HG03095 (cell line): ENCODE measurements at regions not wholly inside any gene's neighbourhood (a gene's known extent, or its start where the extent isn't known, plus 50 kb on each side); places are given as distances from the start of the nearest gene placed in this dataset.

Experiments used
- ATAC-seq: cut with Tn5 transposase; IDR thresholded peaks from one replicate; pipeline ENCODE4 v1.9.1; 2021; ENCODE audit warnings: moderate library complexity; ENCODE audit not compliant: unreplicated experiment

DNA sequence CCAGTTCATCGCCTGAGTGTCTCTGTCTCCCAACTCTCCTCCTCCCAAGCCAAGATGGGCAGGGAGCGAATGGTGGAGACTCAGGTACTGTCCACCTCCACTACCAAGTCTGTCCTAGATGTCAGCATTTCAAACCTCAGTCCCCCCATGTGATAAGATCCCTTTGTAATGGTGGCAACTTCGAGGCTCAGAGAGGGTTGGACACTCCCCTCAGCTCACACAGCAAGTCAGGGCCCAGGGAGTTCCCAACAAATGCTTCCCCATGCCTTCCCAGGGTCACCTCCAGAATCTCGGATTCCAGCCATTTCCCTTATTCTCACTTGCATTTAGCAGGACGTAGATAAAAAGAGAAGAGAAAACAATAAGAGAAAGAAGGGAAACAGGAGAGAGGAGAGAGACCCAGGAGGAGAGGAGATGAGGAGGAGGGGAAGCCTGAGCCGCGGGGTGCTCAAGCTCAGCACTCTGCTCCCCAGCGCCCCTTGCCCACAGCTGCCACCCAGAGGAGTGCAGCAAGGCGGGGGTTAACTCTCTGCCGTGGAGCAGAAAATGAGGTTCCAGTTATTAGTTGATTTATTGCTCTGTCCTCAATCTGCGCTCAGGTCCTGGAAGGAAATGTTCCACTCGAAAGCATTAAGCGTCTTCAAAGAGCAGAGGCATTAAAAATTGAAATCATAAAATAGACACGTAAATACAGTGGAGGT, 84.1 kb upstream of the LINGO1 start:
- no peak for ATAC-seq

DNA sequence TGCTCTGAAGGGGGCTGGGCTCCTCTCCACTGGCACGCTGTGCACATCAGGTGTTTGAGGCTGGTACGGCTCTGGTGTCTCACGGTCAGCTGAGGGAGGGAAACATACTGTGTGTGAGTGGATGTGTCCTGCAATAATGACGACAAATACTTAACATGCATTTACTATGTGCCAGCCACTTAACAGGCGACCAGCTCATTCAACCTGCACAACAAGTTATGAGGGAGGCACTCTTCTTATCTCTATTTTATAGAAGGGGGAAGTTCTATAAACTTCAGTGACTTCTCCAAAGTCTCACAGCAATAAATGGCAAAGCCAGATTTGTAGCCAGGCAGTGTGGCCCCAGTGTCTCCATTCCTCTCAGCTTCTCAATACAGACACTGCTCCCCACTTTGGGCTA, 83.1 kb upstream of the LINGO1 start:
- no peak for ATAC-seq

DNA sequence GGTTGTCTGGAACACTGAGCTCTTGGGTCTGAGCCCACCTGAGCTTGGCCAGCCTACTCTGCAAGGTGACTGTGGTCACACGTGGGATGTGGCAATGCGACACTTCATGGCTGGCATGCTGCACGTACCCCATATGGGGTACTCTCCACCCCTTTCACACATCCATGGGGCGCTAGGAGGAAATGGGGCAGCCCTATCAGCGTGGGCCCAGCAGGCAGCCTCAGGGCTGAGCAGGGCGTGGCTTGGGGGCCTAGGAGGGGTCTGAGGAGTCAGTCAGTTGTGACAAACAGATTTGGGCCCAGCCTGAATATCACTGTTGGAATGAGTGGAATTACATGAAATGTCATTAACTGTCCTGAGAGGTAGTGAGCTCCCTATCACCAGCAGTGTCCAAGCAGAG, 82.3 kb upstream of the LINGO1 start:
- ATAC-seq, result no peak

DNA sequence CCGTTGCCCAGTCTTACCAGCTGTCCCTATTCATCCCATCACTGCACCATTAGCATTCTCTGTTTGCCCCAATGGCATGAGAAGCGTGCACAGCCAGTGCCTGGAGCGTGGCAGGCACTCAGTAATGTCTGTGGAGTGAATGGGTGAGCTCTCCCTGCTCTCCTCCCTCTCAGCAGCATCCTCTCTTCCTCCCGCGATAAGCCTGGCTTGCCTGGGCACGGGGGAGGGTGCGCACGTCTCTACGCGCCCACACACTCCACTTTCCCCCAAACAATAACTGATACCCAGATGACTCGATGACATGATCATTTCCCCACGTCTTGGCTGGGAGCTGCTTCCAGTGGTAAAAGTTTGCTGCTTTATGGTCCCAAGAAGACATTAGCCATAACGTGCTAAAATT, 81.8 kb upstream of the LINGO1 start:
- ATAC-seq, result no peak

DNA sequence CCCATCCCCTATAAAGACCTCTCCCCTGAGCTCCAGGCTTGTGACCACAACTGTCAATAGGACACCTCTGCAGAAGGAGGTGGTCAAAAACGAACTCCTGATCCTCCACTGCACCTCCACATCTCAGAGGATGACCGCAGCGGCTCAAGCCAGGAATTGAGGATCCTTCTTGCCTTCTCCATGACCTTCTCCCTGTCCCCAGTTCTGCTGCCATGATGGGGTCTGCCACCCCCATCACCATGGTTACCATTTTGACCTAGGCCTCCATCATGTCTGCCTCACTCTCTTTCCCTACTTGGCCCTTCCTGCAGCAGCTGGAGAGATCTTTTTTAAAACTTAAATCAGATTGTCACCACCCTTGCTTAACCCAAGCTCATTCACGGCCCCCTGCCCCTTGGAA, 81.3 kb upstream of the LINGO1 start:
- no peak for ATAC-seq

DNA sequence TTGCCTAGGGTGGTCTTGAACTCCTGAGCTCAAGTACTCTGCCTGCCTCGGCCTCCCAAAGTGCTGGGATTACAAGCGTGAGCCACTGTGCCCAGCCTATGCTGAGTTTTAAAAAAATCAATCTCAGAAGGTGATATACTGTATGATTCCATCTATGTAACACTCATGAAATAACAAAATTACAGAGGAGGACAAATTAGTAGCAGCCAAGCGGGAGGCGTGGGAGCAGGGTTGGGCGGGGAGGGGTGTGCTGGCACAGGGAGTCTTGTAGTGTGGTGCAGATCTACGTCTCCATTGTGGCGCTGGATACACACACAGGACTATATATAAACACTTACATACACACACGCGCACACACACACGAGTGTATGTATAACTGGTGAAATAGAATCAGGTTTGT, 80.6 kb upstream of the LINGO1 start:
- ATAC-seq, result no peak

DNA sequence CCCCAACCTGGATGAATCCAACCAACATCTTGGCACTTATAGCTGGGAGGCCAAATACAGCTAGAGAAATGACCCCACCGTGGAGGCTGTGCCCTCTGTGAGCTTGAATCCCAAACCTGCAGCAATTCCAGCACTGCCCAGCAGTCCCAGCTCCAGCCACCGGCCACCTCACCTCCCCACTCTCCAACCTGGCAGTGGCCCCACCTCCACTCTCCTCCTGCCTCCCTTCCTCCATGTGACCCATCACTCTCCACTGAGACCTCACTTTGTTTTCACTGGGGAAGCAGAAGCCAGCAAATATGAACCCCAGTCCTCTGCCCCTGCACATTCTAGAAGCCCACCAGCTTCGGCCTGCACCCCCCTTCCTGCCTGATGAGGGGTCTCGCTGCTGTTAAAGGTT, 79.7 kb upstream of the LINGO1 start:
- no peak for ATAC-seq

DNA sequence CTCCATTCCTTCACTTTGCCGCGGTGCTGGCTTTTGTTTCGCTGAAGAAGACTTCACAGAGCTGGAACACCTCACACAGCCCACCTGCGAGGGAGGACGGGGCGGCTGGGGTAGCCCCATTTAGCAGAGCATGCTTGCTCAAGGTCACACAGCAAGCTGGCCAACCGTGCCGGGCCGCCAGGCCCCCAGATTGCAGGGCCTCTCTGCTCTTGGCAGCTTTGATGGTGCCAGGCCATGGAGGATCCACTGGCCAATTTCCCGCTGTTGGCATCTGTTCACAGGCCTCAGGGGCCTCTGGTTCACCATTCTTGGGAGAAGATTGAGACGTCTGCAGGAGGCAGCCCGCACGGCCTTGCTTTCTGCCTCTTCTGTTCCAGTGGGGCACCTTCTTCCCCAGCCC, 77.9 kb upstream of the LINGO1 start:
- ATAC-seq, result no peak

DNA sequence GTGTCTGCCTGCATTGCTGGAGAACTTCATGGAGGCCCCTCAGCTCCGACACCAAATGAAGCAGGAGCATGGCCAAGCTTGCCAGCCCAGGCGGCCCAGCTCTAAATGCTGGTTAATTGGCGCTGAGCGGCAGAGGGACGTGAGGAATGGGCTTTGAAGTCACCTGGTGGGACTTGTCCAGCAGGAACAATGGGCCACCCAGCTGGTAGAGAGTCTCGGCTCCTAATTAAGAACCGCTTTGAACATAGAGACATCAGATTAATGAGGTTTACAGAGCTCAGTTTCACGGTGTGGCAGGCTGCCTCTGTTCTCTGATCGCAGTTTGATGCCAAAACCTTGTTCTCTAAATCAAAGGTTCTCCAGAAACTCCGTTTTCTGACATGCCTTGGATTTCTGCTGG, 77.5 kb upstream of the LINGO1 start:
- ATAC-seq, result no peak

DNA sequence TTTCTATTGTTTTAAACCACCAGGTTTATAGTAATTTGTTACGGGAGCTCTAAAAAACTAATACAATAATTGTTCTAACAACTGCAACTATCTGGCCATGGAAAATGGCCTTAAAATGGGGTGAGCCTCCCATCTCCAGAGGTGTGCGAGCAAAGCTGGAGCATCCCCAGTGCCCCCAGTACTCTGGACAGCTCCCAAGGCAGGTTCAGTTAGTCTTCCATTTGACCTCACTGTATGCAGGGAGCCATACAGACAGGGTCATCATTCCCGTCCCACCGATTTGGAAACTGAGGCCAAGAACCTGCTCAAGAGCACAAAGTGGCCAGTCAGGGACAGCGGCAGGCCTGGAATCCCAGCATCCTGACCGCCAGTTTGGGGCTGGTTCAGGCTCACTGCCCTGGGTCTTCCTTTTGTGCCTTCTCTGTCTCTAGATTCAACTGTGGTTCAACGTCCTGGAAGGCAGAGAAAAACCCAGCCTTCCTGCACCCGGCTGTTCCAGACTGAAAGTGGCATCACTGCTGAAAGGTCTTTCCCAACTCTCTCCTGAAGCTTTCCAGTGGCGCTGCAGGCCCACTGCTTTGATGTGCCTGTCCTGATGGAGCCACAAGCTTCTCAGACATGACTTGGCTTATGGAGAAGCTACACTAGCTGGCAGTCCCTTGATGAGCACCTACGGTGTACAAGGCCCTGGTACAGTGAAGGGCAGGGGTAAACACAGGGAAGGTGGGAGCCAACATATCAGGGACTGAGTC, 76.6 kb upstream of the LINGO1 start:
- no peak for ATAC-seq

DNA sequence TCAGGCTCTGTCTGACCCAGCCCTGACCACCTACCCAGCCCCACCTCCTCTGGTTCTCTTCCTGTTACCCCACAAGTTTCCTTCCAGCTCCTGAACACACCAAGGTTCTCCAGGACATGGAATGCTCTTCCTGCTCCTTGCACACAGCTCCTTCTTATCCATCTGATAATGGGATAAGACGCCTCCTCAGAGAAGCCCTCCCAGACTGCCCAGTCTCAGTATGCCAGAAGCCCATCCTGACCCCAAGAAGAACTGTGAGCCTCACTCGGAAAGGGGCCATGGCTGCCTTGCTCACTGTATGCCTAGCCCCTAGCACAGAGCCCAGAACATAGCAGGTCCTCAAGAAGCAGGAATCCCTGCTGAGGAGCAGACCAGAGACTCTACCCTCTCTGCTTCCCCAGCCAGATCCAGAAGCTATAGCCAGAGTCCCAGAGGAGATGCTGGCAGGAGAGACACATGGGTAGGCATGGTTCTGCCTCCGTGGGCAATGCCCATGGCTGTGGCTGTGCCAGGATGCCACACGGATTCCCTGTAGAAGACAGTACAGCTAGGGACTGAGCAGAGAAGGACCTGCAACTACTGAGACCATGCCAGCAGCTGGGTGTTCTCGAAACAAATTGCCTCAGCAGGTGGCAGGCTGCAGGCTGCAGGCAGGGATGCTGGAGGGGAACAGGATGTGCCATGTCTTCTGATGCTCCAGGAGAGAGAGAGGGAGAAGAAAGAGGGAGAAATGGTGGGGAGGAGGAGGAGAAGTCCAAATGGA, 74.0 kb upstream of the LINGO1 start:
- no peak for ATAC-seq

DNA sequence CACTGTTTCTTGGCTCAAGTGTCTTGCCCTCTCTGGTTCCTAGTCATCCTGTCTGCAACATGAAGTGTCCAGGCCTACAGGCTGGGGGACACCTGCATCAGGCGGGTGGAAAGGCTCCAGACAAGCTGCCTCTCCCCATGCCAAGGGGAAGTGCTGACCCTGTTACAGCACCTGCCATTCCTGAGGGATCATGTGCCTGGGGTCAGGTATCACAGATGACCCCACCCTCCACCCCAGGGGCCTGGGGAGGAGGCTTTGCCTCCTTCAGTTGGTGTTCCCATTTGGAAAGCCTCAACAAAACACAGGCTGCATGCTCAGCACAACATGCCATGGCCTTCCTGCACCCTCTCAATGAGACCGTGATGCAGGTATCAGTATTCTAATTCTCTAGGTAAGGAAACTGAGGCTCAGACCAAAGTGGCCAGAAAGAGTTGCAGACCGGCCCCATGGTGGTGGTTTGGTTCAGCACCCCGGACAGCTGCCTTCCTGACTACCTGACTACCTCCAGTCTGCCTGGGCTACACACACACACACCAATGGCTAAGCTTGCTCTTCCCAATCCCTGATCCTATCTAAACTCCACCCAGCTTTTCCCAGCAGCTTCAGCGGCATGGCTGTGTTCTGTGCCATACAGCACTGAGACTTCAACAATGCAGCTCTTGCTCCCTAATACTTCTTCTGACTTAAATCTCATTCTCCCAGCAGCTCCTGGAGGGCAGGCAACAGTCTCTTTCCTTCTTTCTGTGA, 69.7 kb upstream of the LINGO1 start:
- no peak for ATAC-seq

DNA sequence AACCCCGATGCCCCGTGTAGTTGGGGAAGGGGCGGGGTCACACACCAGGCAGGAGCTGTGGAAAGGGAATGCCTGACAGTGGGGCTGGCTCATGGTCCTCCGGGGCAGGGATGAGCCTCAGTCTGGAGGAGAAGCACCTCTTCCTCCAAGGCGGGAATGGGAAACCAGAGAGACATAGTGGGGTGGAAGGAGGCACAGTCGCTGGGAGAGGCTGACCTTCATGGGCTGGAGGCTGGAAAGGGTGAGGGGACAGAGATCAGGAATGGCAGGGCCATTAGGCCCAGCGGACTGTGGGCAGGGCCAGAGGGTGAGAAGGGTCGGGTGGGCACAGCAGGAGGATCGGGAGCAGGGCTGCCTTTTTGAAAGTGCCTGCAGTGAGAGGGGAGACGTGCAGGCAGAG, 65.8 kb upstream of the LINGO1 start:
- no peak for ATAC-seq

DNA sequence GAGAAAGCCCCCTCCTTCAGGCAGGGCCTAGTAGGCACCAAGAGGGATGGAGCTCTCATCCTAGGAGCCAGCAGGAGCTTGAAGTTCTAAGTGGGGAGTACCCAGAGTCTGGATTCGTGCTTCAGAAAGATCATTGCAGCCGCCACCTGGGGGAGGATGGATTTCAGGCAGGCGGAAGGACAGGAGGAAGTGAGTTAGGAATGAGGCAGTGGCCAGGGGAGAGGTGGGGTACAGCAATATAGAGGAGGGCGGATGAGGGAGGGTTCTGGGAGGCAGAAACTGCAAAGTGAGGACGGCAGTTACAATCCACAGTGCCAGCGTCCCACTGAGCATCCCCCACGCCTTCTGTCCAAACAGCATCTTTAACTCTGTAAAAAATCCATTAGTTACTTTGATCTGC, 65.2 kb upstream of the LINGO1 start:
- no peak for ATAC-seq

DNA sequence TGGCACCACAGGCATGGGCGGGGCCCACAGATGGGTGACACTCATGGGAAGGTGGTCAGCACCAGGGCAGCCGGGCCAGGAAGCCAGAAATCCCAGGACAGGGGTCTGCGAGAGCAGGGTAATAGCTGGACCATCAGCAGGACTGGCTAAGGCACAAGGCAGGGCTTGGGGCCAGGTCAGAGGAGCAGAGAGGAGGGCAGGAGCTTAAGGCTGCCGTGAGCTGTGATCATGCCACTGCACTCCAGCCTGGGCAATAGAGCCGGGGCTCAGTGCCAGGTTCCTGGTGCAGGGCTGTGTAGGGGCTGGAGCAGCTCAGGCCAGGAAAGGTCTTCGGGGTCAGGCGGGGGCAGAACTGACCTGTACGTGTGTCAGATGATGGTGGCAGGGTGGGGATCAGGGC, 64.2 kb upstream of the LINGO1 start:
- ATAC-seq, result no peak

DNA sequence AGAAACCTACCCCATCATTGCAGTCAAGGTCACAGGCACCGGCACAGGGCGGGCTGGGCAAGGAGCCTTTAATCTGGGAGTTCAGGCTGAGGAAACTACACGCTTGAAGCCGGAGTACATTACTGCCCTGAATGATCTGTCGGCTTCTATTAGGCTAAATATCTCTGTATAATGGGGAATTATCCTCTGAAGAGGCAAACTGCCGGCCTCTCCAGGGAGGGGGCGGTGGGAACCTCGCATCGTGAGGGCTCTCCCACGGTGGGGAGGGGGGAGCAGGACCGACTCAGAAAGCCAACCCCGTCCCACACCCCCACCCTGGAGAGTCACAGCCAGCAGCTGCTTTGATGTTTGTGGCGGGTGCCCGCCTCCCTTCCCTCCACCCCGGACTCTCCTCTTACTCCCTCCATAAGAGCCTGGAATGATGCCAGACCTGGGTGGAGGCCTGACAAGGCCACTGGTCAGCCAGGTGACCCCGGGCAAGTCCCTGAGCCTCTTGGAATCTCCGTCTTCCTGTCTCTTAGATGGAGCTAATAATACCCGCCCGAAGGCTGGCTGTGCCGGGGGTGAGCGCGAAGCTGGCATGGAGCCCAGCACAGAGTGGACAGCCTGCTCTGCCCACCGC, 63.4 kb upstream of the LINGO1 start:
- ATAC-seq, result no peak

DNA sequence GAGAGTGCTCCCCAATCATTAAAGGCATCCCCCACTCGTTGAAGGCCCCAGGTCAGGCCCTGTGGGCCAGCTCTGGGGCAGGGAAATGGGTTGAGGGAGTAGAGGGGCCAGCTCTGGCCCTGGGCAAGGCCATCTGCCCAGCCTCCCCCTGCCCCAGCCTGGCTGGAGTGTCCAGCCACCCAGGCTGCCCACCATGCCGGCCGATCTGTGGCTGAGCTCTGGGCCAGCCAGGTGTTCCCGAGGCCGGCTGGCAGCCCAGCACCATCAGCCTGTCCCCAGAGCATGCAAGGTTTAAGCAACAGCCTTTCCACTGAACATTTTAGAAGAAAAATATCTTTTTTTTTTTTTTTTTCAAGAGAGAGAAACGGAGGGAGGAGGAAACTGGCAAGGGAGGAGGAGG, 62.8 kb upstream of the LINGO1 start:
- no peak for ATAC-seq

DNA sequence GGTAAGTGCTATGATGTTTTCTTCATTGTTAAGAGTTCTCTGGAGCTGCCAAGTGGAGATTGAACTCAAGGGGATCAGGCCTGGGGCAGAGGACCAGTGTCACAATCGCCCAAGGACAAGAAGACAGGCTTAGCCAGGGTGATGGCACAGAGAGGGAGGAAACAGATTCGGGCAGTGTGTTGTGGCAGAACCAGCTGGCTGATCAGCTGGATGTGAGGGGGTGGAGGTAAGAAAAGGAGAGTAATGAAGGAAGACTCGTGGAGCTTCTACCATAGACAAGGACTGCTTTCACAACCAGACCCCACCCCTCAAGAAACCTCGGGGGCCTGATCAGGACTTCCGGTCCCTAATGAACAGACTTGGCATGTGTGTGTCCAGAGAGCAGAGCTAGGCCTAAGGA, 60.9 kb upstream of the LINGO1 start:
- ATAC-seq, result no peak

DNA sequence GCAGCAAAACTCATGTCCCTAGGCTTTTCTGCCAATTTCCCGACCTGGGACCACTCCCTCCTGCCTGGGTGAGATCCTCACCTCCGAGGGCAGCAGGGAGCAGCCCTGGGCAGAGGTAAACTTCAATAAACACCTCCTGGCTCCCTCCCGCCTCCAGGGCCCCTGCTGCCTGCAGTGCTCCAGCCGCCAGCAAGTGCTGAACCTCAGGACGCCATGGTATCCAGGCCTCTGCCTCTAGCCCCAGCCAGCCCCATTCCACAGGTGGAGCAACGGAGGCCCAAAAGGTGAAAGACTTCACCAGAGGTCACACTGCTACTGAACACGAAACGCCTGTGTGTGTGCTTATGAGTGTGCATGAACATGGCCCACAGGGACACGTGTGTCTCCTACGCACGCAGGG, 59.9 kb upstream of the LINGO1 start:
- no peak for ATAC-seq

DNA sequence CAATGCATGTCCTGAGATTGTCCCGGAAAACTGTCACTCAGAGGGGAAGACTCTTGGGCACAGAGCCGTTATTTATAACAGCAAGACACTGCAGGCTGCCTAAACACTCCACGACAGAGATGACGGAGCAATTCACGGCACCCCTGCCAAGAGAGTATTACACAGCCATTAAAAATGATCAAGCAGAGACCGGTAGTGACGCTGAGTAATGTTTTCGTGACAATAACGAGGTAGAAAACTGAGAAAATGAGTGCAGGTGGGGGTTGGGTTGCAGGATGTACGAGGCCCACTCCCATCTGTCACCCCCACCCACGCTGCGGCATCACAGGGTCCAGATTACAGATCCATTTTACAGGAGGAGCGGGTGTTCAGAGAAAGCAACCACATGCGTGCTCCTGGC, 58.9 kb upstream of the LINGO1 start:
- ATAC-seq, result no peak

DNA sequence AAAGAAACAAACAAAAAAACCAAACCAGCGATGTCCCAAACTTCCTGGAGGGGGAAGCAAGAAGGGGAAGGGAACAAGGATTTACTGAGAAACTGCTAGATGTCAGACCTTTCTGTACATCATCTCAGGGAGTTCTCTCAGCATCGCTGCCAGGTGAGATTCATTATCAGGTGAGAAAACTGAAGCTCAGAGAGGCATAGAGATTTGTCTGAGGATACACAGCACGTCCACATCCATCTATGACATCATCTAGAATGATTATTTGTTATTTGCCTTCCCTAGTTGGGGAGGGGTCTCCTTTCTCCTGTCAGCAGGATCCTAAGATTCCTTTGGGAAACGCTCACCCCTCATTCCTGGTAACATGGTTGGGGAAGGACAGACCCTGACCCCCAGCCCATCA, 57.1 kb upstream of the LINGO1 start:
- ATAC-seq, result no peak
